Epithelial cell of esophagus (primary cell): ENCODE measurements at regions not wholly inside any gene's neighbourhood (a gene's known extent, or its start where the extent isn't known, plus 50 kb on each side); places are given as distances from the start of the nearest gene placed in this dataset.
"Not testable (repeated sequence)": the region's sequence is repeated elsewhere in the genome, so short reads cannot be mapped to it uniquely, and the experiment has no call there.

Source experiments
- DNase-seq: peaks from one replicate; pipeline ENCODE4 v3.0.0; 2010; ENCODE audit warnings: low read depth
- H3K4me3 ChIP-seq: 2 replicates; pipeline ENCODE4 v1.5.1; 2011; ENCODE audit warnings: mild to moderate bottlenecking, low read length, control low read depth
- TF ChIP-seq, protein P1 (sequence below): IDR thresholded peaks from 2 replicates; pipeline ENCODE4 v1.5.1; 2011; ENCODE audit warnings: low read depth, mild to moderate bottlenecking, low read length, control low read depth, inconsistent platforms; ENCODE audit not compliant: insufficient read depth; ENCODE audit errors: missing control alignments

DNA sequence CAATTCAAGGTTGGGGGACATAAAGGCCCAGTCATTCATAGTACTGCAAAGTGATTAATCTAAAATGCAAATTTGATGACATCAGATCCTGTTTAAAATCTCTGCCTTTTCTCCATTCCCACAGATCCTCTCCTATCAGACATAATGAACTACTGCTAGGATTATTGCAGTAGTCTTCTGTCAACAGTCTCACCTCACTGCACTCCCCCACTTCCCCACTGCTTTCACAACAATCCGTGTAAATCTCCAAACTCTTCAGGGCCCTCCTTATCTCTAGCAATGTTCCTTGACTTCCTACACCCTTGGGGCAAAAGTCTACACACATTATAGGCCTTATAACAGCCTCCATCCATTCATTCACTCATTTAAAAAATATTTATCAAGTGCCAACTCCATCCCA lies 112.4 kb downstream of the KBTBD2 start:
- TF ChIP-seq, protein P1, sequence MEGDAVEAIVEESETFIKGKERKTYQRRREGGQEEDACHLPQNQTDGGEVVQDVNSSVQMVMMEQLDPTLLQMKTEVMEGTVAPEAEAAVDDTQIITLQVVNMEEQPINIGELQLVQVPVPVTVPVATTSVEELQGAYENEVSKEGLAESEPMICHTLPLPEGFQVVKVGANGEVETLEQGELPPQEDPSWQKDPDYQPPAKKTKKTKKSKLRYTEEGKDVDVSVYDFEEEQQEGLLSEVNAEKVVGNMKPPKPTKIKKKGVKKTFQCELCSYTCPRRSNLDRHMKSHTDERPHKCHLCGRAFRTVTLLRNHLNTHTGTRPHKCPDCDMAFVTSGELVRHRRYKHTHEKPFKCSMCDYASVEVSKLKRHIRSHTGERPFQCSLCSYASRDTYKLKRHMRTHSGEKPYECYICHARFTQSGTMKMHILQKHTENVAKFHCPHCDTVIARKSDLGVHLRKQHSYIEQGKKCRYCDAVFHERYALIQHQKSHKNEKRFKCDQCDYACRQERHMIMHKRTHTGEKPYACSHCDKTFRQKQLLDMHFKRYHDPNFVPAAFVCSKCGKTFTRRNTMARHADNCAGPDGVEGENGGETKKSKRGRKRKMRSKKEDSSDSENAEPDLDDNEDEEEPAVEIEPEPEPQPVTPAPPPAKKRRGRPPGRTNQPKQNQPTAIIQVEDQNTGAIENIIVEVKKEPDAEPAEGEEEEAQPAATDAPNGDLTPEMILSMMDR, result no peak
- no peak overlapping the region for H3K4me3 ChIP-seq
- DNase-seq, result no peak

DNA sequence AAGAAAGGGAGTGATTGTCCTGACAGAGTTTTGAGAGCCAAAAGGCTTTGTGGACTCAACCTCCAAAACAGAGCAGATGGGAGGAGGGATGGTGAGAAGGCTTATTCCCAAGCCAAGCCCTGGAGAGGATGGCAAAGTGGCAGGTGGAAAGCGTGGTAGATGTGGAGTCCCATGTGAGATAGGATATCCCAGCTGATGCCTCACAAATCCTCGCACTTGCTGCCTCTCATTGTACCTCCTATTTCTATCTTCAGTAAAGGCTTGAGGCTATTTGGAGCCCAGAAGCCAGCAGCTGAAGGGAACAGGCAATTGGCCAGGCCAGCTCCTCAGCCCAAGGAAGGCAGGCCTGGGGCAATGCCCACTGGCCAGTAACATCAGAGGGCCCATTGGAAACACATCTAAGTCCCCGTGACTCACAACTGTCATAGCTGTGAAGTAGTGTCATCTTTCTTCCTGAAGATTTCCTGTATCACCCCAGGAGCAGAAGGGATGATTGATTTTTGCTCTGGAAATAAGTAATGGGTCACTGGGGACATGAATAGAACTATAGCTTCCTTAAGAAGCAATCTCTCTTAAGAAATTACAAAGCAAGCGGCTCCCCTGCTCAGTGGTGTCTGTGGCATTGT lies 114.4 kb downstream of the KBTBD2 start:
- H3K4me3 ChIP-seq, result not testable (repeated sequence)
- peak; percentile 33 for DNase-seq

DNA sequence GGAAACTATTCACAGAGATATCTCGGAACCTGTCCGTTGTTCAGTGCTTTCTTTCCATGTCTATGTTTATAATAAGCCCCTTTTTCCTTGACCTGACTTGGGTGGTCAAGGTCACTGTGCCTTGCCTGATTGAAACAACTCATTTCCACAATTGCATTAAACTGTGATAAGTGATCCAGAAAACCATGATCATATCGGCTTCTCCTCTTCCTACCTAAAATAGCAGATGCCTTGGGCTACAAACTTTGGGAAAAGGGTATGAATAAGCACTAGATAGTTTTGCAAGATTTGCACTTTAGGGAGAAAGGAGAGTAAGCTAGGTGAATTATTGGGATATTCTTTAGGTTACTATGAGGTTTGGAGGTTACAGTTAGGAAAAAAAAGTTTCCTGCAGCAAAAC lies 115.2 kb downstream of the KBTBD2 start:
- not testable (repeated sequence) for DNase-seq, H3K4me3 ChIP-seq

DNA sequence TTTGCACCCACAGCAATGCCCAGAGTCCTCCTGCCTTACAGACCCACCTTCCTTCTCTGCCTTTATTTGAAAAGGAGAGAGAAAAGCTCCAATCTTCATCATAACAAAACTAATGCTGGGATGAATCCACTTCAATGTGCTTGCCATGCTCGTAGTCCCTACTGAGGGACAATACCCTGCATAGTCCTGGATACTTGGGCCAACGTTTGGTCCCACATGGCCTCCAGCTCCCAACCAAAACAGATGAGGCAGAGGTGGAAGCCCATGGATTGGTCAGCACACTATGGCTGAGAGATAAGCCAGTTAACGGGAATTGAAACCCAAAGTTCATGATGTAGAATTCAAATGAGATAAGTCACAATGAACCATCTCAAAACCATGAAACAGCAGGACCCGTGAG lies 115.8 kb downstream of the KBTBD2 start:
- not testable (repeated sequence) for H3K4me3 ChIP-seq, DNase-seq

DNA sequence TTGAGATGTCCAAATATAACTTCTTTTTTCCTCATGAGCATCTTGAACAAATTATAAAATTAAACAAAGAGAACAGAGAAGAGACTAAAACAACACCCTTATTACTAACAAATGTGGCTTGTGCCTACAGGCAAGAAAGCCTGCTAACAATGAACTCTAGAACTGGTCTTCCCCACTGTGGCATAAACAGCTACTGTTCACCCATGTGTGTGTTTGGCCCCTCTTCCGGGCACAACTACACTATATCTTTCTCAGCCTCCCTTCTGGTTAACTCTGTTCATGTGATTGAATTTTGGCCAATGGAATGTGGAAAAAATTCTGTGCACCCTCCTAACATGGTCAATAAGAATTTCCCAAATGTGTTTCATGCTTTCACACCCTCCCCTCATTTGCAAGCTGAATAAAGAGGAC lies 117.0 kb downstream of the KBTBD2 start:
- TF ChIP-seq, protein P1, result no peak
- DNase-seq, result no peak
- no peak overlapping the region for H3K4me3 ChIP-seq

DNA sequence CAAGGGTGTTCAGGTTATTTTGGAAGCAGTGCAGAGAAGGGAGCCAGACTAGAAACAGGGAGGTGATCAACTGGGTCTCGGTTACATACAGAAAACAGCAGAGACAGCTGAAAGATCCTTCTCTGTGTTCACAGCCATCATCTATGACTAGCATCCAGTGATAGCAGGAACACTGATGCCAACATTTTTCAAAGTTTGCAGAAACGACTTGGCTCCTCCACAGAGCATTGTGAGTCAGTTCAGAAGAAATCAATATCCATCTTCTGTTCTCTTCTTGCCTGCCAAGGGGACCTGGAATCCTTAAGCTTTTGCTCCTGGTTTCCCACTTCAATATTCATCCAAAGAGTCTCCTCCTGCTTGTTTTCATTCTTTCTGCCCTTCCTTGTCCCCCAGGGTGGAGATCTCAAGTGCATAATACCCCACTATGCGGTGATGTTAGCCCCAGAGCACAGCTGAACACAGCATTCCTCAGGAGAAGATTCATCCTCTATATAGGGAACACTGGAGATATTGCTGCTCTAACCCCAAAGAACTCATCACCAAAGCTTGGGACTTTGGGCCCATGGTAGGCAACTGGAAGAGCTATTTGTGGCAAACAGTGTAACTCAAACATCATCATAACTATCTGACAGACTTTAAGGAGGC lies 122.6 kb downstream of the KBTBD2 start:
- DNase-seq, H3K4me3 ChIP-seq: not testable (repeated sequence)

DNA sequence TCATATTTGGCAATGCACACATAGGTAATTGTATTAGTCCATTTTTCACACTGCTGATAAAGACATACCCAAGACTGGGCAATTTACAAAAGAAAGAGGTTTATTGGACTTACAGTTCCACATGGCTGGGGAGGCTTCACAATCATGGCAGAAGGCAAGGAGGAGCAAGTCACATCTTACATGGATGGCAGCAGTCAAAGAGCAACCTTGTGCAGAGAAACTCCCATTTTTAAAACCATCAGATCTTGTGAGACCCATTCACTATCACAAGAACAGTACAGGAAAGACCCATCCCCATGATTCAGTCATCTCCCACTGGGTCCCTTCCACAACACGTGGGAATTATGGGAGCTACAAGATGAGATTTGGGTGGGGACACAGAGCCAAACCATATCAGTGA lies 123.2 kb downstream of the KBTBD2 start:
- DNase-seq, result not testable (repeated sequence)

DNA sequence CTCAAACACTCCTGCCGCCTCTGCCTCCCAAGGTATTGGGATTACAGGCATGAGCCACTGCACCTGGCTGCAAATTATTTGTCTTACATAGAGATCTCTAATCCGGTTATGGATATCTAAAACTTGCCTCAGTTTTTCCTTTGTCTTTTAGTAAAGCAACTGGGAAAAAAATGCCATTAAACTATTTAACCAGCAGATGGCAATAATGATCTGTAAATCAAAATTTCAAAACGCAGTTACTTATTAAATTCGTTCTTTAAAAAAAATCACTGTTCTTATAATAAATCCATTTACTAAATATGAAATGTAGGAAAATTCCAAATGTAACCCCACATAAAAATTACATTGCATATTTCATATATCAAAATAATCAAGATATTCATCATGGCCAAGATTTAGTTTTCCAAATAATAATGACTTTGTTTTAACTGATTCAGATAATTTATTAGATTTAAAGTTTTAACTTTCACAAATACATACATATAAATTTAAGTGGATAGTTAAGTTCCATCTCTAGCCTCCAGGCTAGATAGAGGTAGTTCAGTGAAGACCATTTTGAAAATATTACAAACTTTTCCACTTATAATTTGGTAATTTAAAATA lies 125.8 kb downstream of the KBTBD2 start:
- DNase-seq, result peak; percentile 18
- not testable (repeated sequence) for H3K4me3 ChIP-seq
- TF ChIP-seq, protein P1, result peak; percentile 1

More for the DNA sequence above, 123.2 kb downstream of the KBTBD2 start:
- H3K4me3 ChIP-seq, result not testable (repeated sequence)

DNA sequence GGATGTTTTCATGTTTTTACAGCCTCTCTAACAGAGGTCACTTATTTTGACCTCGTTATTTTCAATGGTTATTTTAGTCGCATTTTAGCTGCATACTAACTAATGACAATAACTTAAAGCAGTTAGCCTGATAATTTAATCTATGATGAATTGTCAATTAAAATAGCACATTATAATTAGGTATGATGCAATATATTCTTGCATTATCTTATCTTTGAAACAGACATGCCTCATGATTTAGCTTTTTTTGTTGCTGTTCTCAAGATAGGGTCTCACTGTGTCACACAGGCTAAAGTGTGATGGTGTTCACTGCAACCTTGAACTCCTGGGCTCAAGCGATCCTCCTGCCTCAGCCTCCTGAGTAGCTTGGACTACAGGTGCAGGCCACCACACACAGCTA lies 126.4 kb downstream of the KBTBD2 start:
- TF ChIP-seq, protein P1, result no peak
- H3K4me3 ChIP-seq, result no peak overlapping the region
- no peak for DNase-seq

DNA sequence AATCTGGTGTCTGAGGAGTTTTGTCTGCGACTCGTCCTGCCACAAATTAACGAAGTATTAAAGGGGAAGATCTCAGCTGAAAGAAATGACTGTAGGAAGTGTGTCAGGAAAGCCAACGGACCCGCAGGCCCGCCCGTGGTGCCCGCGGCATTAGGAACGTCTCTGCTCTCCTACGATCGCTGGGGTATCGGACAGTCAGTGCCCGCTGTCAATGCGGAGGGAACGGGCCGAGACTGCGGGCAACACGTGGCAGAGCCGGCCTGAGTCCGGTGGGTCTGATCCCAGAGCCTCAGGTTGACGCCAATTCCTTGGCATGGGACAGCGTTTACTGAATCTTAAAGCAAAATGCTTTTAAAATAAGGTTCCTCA lies 128.7 kb downstream of the KBTBD2 start:
- no peak overlapping the region for H3K4me3 ChIP-seq
- no peak for DNase-seq
- TF ChIP-seq, protein P1, result no peak

DNA sequence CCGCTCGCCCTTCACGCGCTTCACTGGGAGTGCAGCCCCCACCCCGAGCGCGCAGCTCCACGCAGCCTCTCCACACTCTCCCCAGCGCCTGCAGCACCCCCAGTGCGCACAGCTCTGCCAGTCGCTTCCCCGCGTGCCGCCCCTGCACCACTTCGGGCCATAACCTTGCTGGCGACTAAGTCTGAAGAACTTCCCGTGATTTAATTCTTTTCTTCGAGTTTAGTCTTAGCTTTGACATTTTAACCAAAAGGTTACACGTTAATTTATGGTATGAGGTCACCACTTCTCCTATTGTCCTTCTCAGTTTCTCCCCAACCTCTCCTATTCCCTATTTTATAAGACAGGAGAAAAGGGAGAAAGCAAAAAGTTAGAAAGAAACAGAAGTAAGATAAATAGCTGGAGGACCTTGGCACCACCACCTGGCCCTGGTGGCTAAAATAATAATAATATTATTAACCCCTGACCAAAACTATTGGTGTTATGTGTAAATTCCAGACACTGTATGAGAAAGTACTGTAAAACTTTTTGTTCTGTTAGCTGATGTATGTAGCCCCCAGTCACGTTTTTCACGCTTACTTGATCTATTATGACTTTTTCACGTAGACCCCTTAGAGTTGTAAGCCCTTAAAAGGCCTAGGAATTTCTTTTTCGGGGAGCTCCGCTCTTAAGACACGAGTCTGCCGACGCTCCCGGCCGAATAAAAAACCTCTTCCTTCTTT lies 129.2 kb downstream of the KBTBD2 start:
- not testable (repeated sequence) for DNase-seq, H3K4me3 ChIP-seq
